GM06990 (cell line): ENCODE measurements at regions not wholly inside any gene's neighbourhood (a gene's known extent, or its start where the extent isn't known, plus 50 kb on each side); places are given as distances from the start of the nearest gene placed in this dataset.
"Not testable (repeated sequence)": the region's sequence is repeated elsewhere in the genome, so short reads cannot be mapped to it uniquely, and the experiment has no call there.

ENCODE experiments used
- DNase-seq: peaks from one replicate; pipeline ENCODE4 v3.0.0-alpha.2; 2011; ENCODE audit not compliant: insufficient read length; ENCODE audit errors: extremely low read depth
- H3K27me3 ChIP-seq: replicated peaks from 2 replicates; pipeline ENCODE4 v1.6.0; 2011; ENCODE audit warnings: low read length; ENCODE audit not compliant: control insufficient read depth, insufficient read depth
- H3K36me3 ChIP-seq: 2 replicates; pipeline ENCODE4 v1.5.1; 2011; ENCODE audit warnings: low read length; ENCODE audit not compliant: control insufficient read depth, insufficient read depth
- H3K4me3 ChIP-seq: replicated peaks from 2 replicates; pipeline ENCODE4 v1.5.1; 2011; ENCODE audit warnings: low read depth, mild to moderate bottlenecking, control low read depth, low read length
- CTCF ChIP-seq: IDR thresholded peaks from 2 replicates; pipeline ENCODE4 v1.5.1; 2011; ENCODE audit warnings: low read length, control low read depth, mild to moderate bottlenecking, inconsistent platforms; ENCODE audit not compliant: insufficient read depth, poor library complexity, severe bottlenecking

DNA sequence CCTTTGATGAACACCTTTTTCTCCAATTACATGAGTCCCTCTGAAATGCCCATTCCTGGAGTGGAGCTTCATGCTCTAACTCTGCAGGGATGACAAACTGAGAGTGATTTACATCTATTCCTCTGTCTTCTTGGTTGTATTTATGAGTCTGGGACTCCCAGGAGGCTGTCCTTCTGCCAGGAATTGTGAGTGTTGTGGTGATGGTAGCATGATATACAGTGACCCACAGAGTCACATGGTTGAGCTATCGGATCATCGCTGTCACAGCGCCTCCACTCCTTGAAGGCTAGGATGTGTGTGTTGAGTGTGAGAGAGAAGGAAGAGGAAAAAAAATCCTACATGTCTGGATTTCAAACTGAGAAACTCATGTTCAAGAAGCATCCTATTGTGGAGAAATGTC lies 163.4 kb upstream of the CACNA1E start:
- H3K4me3 ChIP-seq, result no peak overlapping the region
- TF ChIP-seq CTCF, result no peak
- DNase-seq, result no peak
- no peaks in the 10 kb centered on the region; the same call in 1 of the 2 replicates for H3K36me3 ChIP-seq
- peaks cover 5% of the 10 kb centered on the region for H3K27me3 ChIP-seq

DNA sequence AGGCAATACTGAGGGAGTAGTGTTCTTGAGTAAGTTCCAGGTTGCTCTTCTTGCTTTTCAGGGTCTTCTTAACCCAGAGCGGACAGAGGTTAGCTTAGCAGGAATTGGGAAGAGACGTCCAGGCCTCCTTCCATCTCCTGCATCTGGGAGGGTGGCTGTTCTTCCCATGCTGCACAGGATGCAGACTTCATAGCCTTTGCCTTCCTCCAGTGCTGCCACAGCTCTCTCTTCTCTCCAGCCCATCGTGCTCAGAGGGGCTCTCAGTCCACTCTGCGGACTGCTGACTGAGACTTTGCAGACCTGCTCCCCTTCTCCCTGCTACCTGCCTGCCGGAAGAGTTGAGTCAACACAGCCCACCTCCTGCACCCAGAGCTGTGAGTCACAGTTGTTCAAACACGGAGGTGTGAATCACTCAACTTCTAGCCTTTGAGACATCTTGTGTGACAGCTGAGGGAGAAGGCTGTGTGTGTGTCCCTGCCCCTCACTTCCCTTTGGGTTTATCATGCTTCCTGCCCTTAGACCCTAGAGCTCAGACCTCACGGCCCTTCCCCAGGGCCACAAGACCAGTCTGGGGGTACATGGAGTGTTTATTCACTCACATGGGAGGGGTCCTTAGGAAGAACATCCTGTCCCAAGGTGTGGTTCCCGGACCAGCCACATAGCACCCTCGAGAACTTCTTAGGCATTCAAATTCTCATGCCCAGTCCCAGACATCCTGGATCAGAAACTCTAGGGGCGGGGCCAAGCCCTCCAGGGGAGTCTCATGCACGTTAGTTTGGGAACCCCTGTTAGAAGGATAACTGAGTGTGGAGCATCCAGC lies 158.3 kb upstream of the CACNA1E start:
- TF ChIP-seq CTCF, result no peak
- Histone ChIP-seq H3K27me3 (no peaks in the 10 kb centered on the region; the same call in 1 of the 2 replicates), H3K4me3 (no peak overlapping the region), H3K36me3 (no peaks in the 10 kb centered on the region; the same call in 1 of the 2 replicates)
- DNase-seq, result no peak

GRCh38 chr1:181325765-181326164 lies 157.6 kb upstream of the CACNA1E start:
- not testable (repeated sequence) for H3K4me3 ChIP-seq, DNase-seq, H3K27me3 ChIP-seq, H3K36me3 ChIP-seq

- TF ChIP-seq CTCF, result no peak
- no peak overlapping the region for H3K4me3 ChIP-seq
- no peaks in the 10 kb centered on the region; the same call in 1 of the 2 replicates for H3K27me3 ChIP-seq
- H3K36me3 ChIP-seq, result no peaks in the 10 kb centered on the region; the same call in 1 of the 2 replicates
- no peak for DNase-seq
These were observed 157.0 kb upstream of the CACNA1E start for GRCh38 chr1:181326348-181326747.

DNA sequence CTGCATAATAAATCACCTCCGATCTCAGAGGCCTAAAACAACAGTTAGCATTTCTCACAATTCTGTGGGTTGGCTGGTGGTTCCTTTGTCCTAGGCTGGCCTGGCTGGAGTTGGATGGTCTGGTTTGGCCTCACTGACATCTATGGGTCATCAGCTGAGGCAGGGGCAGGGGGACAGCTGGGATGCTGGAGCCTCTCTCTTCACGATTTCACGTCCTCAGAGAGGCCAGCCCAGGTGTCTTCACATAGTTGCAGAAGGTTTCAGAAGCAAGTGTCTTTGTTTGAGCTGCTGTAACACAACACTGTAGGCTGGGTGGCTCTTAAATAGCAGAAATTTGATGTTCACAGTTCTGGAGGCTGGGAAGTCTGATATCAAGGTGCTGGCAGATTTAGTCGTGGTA lies 155.5 kb upstream of the CACNA1E start:
- no peak for TF ChIP-seq CTCF
- no peaks in the 10 kb centered on the region for H3K36me3 ChIP-seq
- DNase-seq, result no peak
- no peaks in the 10 kb centered on the region; the same call in 1 of the 2 replicates for H3K27me3 ChIP-seq
- H3K4me3 ChIP-seq, result no peak overlapping the region

DNA sequence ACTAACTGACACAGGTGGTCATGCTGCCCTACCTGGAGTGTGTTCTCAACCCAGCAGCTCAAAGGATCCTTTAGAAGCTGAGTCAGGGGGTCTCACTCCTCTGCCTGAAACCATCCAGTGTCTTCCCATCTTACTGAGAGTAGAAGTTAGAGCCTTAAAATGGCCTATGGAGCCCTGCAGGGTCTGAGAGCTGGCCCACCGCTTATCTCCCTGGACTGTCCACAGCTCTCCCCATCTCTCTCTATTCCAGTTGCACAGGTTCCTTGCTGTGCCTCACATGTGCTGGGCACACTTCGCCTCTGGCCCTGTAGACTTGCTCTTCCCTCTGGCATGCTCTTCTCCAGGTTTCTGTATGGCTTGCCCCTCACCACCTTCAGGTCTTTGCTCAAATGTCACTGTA lies 148.6 kb upstream of the CACNA1E start:
- Histone ChIP-seq H3K27me3 (no peaks in the 10 kb centered on the region), H3K4me3 (no peak overlapping the region), H3K36me3 (no peaks in the 10 kb centered on the region)
- TF ChIP-seq CTCF, result no peak
- DNase-seq, result no peak
